H1 (cell line): ENCODE measurements at regions not wholly inside any gene's neighbourhood (a gene's known extent, or its start where the extent isn't known, plus 50 kb on each side); places are given as distances from the start of the nearest gene placed in this dataset.

Source experiments
- CBX5 ChIP-seq: fragments of 300-800, 300-1000 bp; sonication (generic); IDR thresholded peaks from 2 replicates; pipeline ENCODE4 v1.7.1; 2016; ENCODE audit warnings: antibody characterized with exemption, low read length, low read depth
- CEBPB ChIP-seq: IDR thresholded peaks from 2 replicates; pipeline ENCODE4 v1.6.1; 2012; ENCODE audit warnings: low read depth, low read length
- CHD2 ChIP-seq: IDR thresholded peaks from 2 replicates; pipeline ENCODE4 v1.6.1; 2012; ENCODE audit warnings: low read length, improper control_type of control experiment
- CTBP2 ChIP-seq: IDR thresholded peaks from 2 replicates; pipeline ENCODE4 v1.7.0; 2011; ENCODE audit warnings: borderline replicate concordance, mild to moderate bottlenecking, moderate library complexity, mixed read lengths, low read length; ENCODE audit not compliant: insufficient read depth, insufficient read length
- CTCF ChIP-seq, 3 experiments: IDR thresholded peaks; 1 replicate in 2 of 3; 2 replicates in 1 of 3; pipeline versions ENCODE4 v1.5.1 to v1.6.1; 2011; ENCODE audit warnings: low read length in 3 of 3, mild to moderate bottlenecking in 3 of 3, inconsistent platforms in 2 of 3, low read depth in 1 of 3, moderate library complexity in 1 of 3; ENCODE audit not compliant: insufficient read depth in 1 of 3; ENCODE audit errors: control extremely low read depth in 1 of 3
- GTF2F1 ChIP-seq: IDR thresholded peaks from 2 replicates; pipeline ENCODE4 v1.6.1; 2012; ENCODE audit warnings: low read depth, low read length, improper control_type of control experiment, borderline replicate concordance
- KDM1A ChIP-seq: fragments of 200-600, 300-600 bp; sonication (generic); IDR thresholded peaks from 2 replicates; pipeline ENCODE4 v1.7.1; 2016; ENCODE audit warnings: mild to moderate bottlenecking, low read length, borderline replicate concordance
- MAX ChIP-seq: IDR thresholded peaks from 2 replicates; pipeline ENCODE4 v1.6.1; 2012; ENCODE audit warnings: inconsistent platforms
- POLR2A ChIP-seq, 2 experiments: IDR thresholded peaks; 1 replicate in 1 of 2; 2 replicates in 1 of 2; pipeline ENCODE4 v1.6.1; 2011; ENCODE audit warnings: low read depth in 2 of 2, low read length in 2 of 2, mild to moderate bottlenecking in 2 of 2; ENCODE audit errors: control extremely low read depth in 1 of 2
- POLR2AphosphoS5 ChIP-seq: IDR thresholded peaks from 2 replicates; pipeline ENCODE4 v1.6.1; 2011; ENCODE audit warnings: low read depth, low read length
- RFX5 ChIP-seq: IDR thresholded peaks from 2 replicates; pipeline ENCODE4 v1.6.1; 2011; ENCODE audit warnings: low read depth, low read length, improper control_type of control experiment, borderline replicate concordance
- SUZ12 ChIP-seq: fragments of 200-600 bp; sonication (generic); IDR thresholded peaks from 2 replicates; pipeline ENCODE4 v1.6.1; 2012; ENCODE audit warnings: mild to moderate bottlenecking, inconsistent platforms, low read length, moderate library complexity, mixed read lengths

- TF ChIP-seq CTCF (IDR thresholded peaks at IDR 0.05; ENCODE audit: control extremely low read depth in 1 of 3, insufficient read depth in 1 of 3, low read depth in 1 of 3, low read length in 3 of 3) (no peak), POLR2A (IDR thresholded peaks at IDR 0.05; ENCODE audit: control extremely low read depth in 1 of 2, low read depth in 2 of 2, low read length in 2 of 2) (no peak), GTF2F1 (no peak), CEBPB (no peak), SUZ12 (no peak), CTBP2 (no peak), KDM1A (no peak), MAX (no peak), CBX5 (no peak), POLR2AphosphoS5 (no peak), RFX5 (no peak), CHD2 (no peak)
Observed at GRCh38 chr16:76226011-76226410, 51.2 kb upstream of the CNTNAP4 start.
